Mucosa of descending colon (tissue), 3 donors: ENCODE measurements at regions not wholly inside any gene's neighbourhood (a gene's known extent, or its start where the extent isn't known, plus 50 kb on each side); places are given as distances from the start of the nearest gene placed in this dataset.
"Not testable (repeated sequence)": the region's sequence is repeated elsewhere in the genome, so short reads cannot be mapped to it uniquely, and the experiment has no call there.

Experiments used
- ATAC-seq: fragments of 200-7000 bp; cut with Tn5 transposase; one replicate; pipeline ENCODE4 v1.9.1; 2020; ENCODE audit warnings: mild to moderate bottlenecking, moderate library complexity
- DNase-seq, 3 donors: peaks; one replicate each; pipeline ENCODE4 v3.0.0-alpha.2; 2020
- H3K36me3 ChIP-seq: fragments of 200-600 bp; one replicate; pipeline ENCODE4 v1.8.0; 2021; ENCODE audit warnings: low read depth, mild to moderate bottlenecking
- H3K4me1 ChIP-seq: fragments of 200-600 bp; one replicate; pipeline ENCODE4 v1.8.0; 2021; ENCODE audit warnings: low read depth, mild to moderate bottlenecking
- H3K4me3 ChIP-seq: fragments of 200-600 bp; one replicate; pipeline ENCODE4 v1.8.0; 2021; ENCODE audit warnings: mild to moderate bottlenecking
- H3K9me3 ChIP-seq: fragments of 200-600 bp; one replicate; pipeline ENCODE4 v1.8.0; 2021; ENCODE audit warnings: mild to moderate bottlenecking
- intact Hi-C, 2 donors: fragments of 100-400 bp; cut with DNase I in 1 of 2; cut with micrococcal nuclease in 1 of 2; formaldehyde crosslinking; loops; one replicate each; pipeline versions ENCODE4 v1.11.0 to v1.11.1; 2022; cut with DNase I, micrococcal nuclease
- TF ChIP-seq, protein P1 (sequence below): fragments of 200-600 bp; IDR thresholded peaks from one replicate; pipeline ENCODE4 v1.8.0; 2022; ENCODE audit warnings: antibody characterized with exemption, mild to moderate bottlenecking
- donor health status: DM: no; HTN: no; CAD: no; lungs with moderate emphysema.
- donor health status: DM: no; HTN: no; CAD: no.
- donor health status: DM: no; HTN: yes; CAD: no.

DNA sequence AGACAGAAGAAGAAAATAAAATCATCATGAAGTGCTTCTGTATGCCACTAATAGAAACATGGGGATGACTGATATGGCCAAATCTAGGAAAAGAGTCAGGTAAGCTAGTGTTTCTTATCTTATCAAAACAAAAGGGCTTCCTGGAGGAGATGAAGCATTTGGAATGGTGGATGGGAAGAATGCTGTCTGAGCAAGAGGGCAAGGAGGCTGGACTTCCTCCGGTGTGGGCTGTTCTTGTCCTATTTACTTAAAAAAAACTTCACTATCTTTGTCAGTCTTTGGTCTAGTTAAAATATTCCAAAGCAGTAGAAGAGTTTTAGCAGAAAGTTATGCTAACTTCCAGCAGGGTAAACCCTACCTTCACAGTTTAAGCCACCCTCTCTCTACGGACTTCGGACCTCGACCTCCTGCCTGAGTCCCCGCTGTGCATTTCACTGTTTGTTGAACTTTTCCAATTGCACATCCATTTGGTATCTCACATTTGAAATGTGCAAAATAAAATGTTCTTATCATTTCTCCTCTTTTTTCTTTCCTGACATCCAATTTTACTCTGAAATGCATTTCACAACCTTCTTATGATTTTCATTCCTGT is 64.8 kb upstream of the TSPAN2 start:
- Histone ChIP-seq H3K4me3 (no peak overlapping the region), H3K36me3 (no peaks in the 10 kb centered on the region), H3K4me1 (no peaks in the 10 kb centered on the region), H3K9me3 (no peaks in the 10 kb centered on the region)
- intact Hi-C loops, result no loop called here
- no peak for ATAC-seq
- TF ChIP-seq, protein P1, sequence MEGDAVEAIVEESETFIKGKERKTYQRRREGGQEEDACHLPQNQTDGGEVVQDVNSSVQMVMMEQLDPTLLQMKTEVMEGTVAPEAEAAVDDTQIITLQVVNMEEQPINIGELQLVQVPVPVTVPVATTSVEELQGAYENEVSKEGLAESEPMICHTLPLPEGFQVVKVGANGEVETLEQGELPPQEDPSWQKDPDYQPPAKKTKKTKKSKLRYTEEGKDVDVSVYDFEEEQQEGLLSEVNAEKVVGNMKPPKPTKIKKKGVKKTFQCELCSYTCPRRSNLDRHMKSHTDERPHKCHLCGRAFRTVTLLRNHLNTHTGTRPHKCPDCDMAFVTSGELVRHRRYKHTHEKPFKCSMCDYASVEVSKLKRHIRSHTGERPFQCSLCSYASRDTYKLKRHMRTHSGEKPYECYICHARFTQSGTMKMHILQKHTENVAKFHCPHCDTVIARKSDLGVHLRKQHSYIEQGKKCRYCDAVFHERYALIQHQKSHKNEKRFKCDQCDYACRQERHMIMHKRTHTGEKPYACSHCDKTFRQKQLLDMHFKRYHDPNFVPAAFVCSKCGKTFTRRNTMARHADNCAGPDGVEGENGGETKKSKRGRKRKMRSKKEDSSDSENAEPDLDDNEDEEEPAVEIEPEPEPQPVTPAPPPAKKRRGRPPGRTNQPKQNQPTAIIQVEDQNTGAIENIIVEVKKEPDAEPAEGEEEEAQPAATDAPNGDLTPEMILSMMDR, result no peak
- no peak for DNase-seq

DNA sequence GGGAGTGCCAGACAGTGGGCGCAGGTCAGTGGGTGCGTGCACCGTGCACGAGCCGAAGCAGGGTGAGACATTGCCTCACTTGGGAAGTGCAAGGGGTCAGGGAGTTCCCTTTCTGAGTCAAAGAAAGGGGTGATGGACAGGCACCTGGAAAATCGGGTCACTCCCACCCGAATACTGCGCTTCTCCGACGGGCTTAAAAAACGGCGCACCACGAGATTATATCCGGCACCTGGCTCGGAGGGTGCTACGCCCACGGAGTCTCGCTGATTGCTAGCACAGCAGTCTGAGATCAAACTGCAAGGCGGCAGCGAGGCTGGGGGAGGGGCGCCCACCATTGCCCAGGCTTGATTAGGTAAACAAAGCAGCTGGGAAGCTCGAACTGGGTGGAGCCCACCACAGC is 58.6 kb upstream of the TSPAN2 start:
- H3K9me3 ChIP-seq, intact Hi-C loops, H3K36me3 ChIP-seq, ATAC-seq, H3K4me1 ChIP-seq, H3K4me3 ChIP-seq: not testable (repeated sequence)
- peak in 1 of 3 donors; percentile 32 for DNase-seq

DNA sequence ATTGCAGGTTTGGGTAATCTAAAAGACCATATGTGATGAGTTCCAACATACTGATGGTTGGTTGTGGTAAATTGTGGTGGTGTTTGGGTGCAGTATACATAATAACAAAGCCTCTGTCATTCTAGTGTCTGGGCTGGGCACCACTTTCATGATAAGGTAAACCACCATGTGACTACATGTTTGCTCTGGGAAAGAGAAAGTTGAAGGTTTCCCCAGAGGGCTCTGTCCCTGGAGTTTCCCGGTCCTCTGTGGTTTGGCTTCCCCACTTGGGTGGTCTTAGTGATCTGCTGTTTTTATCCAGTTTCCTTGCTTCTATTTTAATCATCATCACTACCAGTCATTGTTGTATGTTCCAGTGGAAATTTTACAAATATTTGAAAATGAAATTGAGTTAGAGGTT is 55.9 kb upstream of the TSPAN2 start:
- no peaks in the 10 kb centered on the region for H3K9me3 ChIP-seq
- DNase-seq (no peak), ATAC-seq (no peak)
- H3K4me3 ChIP-seq, result no peak overlapping the region
- TF ChIP-seq, protein P1, result no peak
- H3K36me3 ChIP-seq, result no peaks in the 10 kb centered on the region
- intact Hi-C loops, result no loop called here
- H3K4me1 ChIP-seq, result no peaks in the 10 kb centered on the region

DNA sequence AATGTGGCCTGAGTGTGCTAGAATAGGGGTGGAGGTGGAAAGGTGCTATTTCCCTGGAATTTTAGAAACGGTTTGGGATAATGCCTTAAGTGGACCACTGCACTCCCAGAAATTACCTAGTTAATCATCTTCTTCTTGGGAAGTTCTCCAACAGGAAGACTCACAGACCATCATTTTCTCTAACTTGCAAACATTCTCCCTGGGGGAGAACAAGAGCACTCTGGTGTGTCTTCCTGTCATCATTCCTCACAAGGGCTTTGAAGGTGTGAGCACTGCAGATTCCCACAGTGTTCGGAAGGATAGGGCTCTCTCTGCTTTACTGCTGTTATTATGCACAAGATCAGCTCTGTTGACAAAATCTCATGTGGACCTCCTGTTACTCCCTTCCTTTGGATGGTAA is 54.9 kb upstream of the TSPAN2 start:
- Histone ChIP-seq H3K9me3 (no peaks in the 10 kb centered on the region), H3K36me3 (no peaks in the 10 kb centered on the region), H3K4me3 (no peak overlapping the region), H3K4me1 (no peaks in the 10 kb centered on the region)
- TF ChIP-seq, protein P1, result no peak
- DNase-seq (no peak), ATAC-seq (no peak)
- intact Hi-C loops, result no loop called here

DNA sequence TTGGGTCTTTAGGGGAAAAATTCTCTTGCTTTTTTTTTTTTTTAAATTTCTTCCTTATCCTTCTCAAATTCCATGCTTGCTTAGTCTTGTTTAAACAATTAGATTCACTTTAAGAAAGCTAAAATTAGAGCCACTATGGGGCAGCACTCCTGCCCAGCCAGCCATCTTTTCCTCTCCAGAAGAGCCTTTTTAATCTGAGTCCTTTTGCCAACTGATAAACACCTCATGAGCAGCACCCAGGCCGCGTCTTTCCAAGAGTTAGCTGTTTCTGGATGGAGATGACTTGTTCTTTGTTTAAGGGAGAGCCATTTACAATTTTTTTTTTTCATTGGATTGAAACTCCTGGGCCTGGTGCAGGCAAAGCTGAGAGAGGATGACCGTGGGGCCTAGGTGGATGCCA is 53.3 kb upstream of the TSPAN2 start:
- ATAC-seq, result no peak
- TF ChIP-seq, protein P1, result no peak
- Histone ChIP-seq H3K4me1 (no peaks in the 10 kb centered on the region), H3K4me3 (no peak overlapping the region), H3K36me3 (no peaks in the 10 kb centered on the region), H3K9me3 (no peaks in the 10 kb centered on the region)
- DNase-seq, result no peak
- intact Hi-C loops, result no loop called here

DNA sequence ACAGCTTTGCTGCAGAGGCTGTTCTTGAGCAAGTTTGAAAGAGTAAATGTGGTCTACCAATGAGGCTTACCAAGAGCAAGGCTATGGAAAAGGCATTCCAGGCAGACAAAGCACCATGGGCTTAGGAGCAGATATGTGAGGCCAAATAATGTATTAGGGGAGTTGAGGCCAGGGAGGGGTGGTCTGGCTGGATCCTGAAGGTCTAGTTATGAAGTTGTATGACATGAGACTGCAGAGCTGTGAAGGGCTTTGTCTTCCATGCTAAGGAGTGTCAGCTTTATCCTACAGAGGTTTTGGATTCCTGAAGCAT is 51.8 kb upstream of the TSPAN2 start:
- DNase-seq, result no peak
- Histone ChIP-seq H3K4me1 (no peaks in the 10 kb centered on the region), H3K4me3 (no peak overlapping the region), H3K9me3 (no peaks in the 10 kb centered on the region), H3K36me3 (no peaks in the 10 kb centered on the region)
- TF ChIP-seq, protein P1, result no peak
- no peak for ATAC-seq
- intact Hi-C loops, result no loop called here
